NCI-H446 treated with DMSO at 0.1 percent for 48 hours (cell line): ENCODE measurements at regions not wholly inside any gene's neighbourhood (a gene's known extent, or its start where the extent isn't known, plus 50 kb on each side); places are given as distances from the start of the nearest gene placed in this dataset.
"Not testable (repeated sequence)": the region's sequence is repeated elsewhere in the genome, so short reads cannot be mapped to it uniquely, and the experiment has no call there.

Experiments used
- DNase-seq: peaks from one replicate; lab custom pipeline; 2025; lab: John Stamatoyannopoulos, UW

DNA sequence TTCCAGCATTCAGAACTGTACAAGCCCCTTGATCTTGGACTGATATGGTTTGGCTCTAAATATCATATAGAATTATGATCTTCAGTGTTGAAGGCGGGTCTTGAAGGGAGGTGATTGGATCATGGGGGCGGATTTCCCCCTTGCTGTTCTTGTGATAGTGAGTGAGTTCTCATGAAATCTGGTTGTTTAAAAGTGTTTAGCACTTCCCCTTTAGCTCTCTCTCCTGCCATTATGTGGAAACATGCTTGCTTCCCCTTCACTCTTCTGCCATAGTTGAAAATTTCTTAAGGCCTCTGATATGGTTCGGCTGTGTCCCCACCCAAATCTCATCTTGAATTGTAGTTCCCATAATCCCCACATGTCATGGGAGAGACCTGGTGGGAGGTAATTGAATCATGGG is 305.3 kb upstream of the CYRIA start:
- DNase-seq = not testable (repeated sequence)

DNA sequence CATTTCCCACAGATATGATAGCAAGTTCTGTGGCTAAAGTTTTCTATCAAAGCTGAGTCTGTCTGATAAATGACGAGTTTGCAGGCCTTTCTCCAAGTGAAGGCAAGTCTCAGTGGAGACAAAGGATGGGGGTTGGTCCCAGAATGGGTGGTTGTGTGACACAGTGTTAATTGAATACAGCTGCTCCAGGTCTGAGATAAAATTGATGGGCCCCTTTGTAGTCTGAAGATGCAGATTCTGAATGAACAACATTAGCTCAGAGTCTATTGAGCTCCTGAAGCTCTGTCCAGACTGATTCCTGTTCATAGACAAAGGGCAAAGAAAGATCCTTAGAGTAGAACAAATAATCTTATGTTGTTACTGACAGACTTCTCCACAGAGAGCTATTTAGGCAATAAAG is 296.9 kb upstream of the CYRIA start:
- no peak for DNase-seq

DNA sequence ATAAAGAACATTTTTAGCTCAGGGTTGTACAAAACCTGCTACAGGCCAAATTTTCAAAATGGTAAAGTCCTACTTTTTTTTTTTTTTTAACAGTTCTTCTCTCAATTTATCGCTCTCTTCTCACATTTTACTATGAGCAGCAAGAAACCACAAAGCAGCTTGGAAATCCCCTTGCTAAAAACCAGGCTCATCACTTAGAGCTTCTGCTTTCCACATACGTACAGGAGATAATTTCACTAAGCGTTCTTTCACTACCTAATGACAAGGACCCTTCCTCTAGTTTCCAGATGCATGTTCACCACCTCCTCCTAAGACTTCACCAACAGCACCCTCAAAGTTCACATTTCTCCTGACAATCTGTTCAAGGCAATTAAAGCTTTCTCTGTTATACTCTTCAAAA is 294.9 kb upstream of the CYRIA start:
- DNase-seq = no peak

DNA sequence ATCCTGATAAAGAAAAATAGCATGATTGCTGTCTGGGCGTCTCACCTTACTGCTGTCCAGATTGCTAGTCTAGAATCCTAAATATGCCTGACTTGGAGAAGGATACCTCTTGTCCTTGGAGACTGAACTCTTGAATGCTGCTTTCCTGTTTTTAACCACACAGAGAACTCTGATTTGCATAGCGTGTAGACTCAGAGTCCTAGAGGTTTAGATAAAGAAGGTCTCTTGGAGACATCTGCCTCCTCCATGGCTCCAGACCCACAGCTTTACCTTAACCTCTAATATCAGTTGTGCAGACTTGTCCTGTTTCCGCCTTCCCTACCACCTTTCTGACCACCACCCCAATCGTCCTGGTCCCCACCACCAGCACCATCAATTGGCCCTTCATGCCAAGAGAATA is 292.6 kb upstream of the CYRIA start:
- no peak for DNase-seq

DNA sequence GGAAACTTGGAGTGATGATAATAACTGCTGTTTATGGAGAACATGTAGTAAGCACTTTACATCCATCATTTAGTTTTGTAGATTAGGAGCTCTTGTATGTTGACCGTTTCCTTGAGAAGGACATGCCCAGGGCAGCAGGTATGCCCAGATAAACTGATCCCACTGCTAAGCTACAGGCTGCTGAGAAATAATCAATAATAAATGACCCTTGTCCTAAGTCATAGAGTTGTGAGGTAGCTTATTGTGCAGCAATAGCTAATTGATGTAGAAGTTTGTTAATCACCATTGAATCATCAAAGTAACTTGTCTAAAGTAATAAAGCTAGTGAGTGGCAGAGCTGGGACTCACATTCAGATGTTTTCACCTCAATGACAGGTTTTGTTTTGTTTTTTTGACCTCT is 287.2 kb upstream of the CYRIA start:
- no peak for DNase-seq

DNA sequence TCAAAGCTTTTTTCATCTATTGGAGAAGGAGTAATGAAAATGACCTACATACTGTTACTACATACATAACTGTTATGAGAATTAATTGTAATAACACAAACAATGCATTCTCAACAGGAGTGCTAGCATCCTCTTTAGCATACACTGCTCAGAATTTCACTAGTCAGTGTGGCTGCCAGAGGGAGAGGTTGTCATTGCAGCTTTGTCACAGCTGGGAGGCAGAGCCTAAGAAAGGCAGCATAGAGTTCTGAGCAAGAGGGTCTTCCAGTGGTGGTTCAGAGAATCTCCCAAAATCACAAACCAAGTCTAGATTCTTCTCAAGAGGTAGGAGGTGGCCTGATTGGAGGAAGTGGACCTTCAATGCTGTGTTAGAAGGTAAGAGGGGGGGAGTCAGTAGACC is 286.7 kb upstream of the CYRIA start:
- DNase-seq = no peak

DNA sequence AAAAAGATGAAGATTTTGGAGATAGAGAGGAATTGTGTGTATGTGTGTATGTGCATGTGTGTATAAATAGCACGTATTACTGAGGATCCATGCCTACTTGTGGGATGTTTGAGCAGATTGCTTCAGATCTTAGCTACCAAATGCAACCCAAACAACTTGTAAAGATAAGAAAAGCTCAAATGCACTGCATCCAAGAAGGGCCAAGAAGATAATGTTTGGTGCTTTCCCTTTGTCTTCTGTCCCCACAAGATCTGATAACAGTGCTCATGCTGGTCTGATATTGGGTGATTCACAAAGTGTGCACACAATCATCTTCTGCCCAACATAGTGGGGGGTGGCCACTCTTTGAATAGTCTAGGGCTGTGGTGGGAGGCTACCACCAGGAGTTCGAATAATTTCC is 284.8 kb upstream of the CYRIA start:
- DNase-seq = no peak

DNA sequence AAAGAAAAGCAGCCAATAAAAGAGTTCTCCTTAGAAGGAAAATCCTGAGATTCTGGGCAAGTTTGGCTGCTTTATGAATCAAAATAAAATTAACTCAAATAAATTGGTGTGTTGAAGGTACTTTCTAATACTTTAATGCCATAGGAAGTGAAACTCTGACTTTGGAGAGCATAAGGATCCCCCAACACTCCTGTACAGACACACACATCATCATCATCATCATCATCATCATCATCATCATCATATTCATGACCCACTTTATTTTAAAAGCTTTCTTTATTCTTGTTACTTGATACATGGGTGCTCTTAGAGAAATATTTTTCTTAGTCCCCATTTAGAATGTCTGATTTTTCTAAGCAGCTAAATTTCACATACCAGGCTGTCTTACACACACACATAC is 283.1 kb upstream of the CYRIA start:
- DNase-seq = no peak

DNA sequence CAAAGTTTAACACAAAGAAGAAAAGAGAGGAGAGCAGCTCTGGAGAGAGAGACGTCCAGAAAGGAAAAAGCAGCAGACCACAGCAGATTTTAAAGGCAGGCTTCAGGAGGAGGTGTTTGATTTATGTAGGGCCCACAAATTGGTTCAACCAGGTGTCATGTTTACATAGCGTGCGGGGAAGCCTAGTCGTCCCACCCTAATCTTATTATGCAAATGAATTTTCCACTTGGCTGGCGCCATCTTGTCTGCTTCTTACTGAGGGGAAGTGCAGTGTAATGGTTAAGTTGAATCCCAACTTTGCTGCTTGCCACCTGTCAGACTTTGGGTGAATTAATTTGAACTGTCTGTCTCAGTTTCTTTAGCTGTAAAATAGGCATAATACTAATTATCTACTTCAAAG is 282.4 kb upstream of the CYRIA start:
- DNase-seq = no peak

DNA sequence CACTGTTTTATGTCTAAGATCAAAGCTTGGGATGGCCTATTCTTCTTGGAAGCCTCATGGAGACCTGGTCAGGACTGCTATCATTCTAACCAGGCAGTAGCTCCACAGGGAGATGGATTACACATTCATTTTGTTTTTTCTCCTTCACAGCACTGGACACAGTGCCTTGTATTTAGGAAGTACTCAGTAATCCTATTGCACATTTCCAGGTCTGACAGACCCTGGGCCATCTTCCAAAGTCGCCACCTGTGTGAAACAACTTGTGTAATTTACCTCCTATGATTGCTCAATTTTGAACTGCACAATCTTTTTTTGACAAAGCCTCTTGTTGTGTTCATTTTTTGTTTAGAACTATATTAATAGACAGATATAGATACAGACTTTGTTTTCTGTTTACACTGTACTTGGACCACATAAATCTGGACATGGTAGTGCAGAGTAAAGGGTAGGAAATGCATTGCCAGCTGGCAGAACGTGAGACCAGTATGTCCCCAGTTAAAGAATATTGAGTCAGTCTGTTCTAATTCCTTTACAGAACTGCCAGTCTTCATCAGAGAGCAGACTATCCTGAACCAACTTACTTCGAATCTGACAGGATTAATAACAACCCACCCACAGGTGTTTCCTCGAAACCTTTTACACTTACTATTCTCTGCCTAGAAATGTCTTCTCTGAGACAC is 277.8 kb upstream of the CYRIA start:
- no peak for DNase-seq

DNA sequence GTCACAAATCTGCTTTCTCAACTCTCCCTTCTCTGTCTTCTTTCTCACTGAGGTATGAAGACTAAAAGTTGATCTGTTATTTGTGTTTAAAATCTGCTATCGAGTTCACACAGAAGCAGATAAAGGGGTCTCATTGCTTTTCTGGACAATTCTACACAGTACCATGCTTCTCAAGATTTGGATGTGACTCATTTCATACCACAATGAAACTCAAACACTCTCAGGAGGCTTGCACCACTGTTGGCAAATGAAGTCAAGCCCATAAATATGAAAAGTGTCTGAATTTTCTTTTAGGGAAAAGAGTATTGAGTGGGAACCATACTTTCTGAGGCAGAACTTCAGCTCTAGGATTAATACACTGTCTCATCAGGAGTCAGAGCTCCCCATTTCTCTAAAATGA is 274.6 kb upstream of the CYRIA start:
- DNase-seq = no peak

DNA sequence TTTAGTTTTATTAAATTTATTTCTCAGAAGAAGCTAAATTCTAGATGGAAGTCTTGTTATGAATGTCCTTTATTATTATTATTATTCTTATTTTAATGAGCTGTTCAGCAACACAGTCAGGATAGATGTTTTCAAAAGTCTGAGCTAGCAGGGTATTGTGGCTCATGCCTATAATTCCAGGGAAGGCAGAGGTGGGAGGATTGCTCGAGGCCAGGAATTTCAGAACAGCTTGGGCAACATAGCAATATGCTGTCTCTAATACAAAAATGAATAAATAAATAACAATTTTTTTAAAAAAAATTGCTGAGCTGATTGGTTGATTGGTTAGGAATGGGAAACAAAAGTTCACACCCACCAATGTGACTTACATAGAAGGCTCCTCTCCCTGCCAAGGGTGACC is 274.1 kb upstream of the CYRIA start:
- no peak for DNase-seq

DNA sequence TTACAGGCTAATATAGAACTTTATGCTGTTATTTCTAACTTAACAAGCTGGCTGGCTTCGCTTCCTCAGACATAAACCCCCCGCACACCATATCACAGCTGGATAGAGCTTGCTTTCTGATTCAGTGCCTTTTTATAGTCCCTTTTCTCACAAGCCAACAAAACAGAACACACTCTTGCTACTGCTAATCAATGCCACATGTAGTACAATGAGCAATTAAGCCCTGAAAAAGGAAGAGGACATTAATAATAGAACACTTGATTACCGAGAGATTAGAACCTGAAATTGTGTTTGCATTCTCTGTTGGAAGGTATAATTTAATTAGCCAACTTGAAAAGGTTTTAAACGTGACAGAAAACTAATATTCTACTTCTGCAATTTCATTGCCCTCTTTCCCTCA is 267.7 kb upstream of the CYRIA start:
- DNase-seq = no peak

DNA sequence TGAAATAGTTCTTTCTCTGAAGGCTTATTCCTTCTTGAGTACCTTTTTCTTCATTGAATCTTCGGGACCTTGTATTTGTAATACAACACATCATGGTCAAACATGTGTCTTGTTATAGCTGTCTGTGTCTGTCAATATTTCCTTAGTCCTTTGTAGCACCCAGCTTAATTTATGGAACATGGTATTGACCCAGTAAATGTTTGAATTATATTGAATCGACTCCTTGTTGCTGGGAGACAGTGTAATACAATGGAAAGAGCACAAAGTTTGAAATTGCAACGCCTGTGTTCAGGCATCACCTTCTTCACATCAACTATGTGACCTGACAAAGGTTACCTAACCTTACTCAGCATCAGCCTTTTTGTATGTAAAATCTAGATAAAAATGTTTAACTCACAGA is 267.2 kb upstream of the CYRIA start:
- DNase-seq = no peak

DNA sequence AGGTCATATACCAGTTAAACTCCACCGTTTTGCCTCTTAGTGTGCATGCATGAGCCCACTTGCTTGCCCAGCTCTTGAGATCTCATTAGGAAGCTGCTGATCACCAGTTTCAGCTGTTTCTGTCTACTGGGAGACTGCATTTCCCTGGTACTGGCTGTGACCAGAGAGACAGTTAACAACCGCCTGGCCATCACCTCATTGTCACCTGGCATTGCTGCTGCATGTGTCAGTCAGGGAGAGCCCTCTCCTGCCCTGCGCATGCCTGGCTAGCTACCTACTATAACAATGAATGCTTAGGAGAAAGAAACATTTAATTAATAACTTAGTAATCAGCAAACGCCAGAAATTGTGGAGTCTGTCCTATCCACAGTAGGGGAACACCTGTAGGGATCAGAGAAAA is 265.8 kb upstream of the CYRIA start:
- no peak for DNase-seq

DNA sequence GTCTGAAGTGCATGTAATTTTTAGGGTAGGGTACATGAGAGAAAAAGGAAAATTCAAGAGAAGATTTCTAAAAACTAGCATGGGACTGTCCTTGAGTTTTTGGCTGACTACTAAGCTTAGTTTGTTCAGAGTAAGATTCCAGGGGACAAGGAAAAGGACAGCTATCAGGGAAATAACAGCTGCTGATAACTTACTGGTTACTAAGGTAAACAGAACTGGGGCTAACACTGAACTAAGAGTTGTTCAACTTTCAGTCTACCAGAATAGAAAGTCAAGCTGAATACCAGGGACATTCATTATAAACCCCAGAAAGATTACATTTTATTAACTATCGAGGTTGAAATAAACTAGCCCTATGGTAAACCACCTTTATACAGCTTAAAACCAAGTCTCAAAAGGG is 261.8 kb upstream of the CYRIA start:
- DNase-seq = no peak

DNA sequence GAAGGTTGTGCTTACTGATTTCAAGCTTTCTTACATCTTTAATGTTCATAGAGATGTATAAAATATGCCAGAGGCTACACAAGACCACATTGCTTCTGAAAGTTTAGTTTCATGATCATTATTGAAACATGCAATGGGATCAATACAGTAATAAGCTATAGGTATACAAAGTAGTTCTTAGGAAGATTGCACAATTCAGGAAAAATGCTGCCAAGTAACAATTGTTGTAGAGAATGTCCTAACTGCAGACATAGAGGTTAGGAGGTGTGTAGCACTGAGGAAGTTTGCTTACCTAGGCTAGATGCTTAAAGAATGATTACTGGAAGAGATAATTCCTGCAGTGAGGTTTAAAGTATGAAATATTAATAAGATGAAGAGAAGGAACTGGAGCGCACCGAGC is 259.5 kb upstream of the CYRIA start:
- no peak for DNase-seq

DNA sequence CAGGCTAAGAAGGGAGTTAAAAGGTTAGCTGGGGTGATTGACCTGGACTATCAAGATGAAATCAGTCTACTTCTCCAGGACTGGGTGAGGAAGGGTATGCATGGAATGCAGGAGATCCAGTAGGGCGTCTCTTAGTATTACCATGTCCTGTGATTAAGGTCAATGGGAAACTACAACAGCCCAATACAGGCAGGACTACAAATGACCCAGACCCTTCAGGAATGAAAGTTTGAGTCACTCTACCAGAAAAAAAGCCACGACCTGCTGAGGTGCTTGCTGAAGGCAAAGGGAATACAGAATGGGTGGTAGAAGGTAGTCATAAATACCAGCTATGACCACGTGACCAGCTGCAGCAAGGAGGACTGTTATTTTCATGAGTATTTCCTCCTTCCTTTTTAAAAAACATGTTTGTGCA is 249.7 kb upstream of the CYRIA start:
- DNase-seq = not testable (repeated sequence)

DNA sequence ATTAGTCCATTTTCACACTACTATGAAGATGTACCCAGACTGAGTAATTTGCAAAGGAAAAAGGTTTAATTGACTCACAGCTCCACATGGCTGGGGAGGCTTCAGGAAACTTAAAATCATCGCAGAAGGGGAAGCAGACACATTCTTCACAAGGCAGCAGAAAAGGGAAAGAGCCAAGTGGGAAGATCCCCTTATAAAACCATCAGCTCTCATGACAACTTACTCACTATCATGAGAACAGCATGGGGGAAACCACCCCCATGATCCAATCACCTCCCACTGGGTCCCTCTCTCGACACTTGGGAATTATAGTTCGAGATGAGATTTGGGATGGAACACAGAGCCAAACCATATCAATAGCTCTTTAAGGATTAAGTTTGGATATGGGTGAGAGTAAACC is 246.1 kb upstream of the CYRIA start:
- DNase-seq = no peak

DNA sequence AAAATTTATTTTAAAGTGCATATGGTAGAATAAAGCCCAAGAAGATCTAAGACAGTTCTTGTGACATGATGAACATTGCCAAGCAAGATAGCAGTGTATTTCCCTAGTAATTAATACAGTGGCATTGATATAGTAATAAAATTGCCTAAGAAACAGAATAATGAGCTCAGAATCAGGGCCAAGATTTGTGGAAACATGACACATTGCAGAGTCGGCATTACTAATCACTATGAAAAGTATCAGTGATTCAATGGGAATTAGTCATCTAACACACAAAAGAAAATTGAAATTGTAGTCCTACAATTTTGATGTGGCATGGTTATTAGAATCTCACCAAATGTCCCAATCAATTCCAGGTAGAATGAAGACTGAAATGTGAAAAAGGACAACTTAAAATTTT is 243.0 kb upstream of the CYRIA start:
- DNase-seq = peak; percentile 13

DNA sequence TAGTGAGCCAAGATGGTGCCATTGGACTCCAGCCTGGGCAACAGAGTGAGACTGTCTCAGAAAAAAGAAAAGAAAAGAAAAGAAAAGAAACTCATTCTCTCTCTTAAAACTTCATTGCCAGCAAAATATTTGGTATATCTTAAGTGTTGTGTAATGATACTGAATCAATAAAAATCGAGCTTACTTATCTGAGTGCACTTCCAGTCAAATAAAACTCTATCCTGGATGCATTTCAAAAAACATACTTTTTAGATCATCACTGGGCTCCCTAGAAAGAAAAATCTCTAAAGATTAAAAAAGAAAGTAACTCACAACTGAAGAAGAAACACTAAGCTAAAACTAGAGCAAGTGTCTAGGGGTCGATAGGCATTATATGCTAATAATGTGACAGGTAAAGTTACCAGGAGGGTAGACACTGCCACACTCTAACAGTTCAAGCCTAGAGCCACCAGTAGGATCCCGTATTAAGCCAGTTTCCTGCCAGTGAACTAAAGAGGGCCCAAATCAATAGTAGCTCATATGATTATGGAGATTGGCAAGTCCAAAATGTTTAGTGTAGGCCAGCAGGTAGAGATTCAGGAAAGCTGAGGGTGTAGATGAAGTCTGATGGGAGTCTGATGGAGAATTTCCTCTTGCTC is 242.1 kb upstream of the CYRIA start:
- no peak for DNase-seq

DNA sequence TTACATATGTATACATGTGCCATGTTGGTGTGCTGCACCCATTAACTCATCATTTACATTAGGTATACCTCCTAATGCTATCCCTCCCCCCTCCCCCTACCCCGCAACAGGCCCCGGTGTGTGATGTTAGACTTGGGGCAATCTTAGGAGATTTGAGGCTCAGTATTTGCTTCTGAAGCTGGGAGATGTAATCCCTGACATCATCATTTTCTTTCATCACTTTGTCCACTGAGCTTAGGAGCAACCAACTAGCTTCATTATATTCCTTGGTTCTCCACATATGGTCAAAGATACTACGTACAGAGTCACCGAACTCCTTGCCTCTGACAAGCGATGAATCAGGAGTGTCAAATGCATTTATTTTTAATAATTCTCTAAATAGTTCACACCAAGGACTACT is 239.7 kb upstream of the CYRIA start:
- not testable (repeated sequence) for DNase-seq

DNA sequence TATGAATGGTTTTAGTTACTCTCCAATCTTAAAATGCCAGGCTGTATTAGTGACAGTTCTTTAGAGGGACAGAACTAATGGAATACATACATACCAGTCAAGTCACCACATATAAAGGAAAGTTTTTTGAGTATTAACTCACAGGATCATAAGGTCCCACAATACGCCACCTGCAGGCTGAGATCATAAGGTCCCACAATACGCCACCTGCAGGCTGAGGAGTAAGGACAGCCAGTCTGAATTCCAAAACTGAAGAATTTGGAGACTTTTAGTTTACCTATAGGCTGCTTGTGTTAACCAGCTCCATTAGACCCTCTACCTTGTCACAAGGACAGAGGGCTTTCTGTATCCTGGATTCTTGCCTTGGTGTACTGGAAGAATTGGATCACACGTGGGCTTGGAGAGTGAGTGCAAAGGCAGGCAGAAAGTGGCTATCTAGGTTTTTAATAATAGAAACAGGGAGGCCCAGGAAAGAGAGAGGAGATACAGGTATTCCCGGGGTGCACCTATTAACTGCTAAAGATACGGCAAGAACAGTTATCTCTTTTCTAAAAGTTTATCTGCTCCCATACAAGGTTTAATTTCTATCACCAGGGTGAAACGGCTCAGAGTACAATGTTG is 234.9 kb upstream of the CYRIA start:
- no peak for DNase-seq

DNA sequence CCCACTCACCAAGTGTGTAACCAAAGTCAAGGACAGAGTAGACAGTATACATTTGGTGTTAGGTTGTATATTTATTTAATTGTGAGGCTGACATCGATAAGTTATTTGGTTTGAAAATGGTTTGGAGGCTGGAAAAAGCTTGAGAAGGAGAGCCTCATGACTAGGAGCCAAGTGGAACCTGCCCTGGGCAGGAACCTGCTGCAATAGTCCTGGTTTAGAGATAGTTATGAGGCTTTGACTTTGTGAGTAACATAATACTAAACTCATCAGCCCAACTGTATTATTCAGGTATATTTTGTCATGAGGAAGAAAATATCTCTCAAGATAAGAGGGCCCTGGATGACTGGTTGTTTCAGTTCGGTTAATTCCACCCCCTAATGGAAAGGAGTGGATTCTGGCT is 234.3 kb upstream of the CYRIA start:
- no peak for DNase-seq
